GM12864 (cell line): ENCODE measurements at regions not wholly inside any gene's neighbourhood (a gene's known extent, or its start where the extent isn't known, plus 50 kb on each side); places are given as distances from the start of the nearest gene placed in this dataset.

ENCODE experiments used
- DNase-seq: peaks from one replicate; pipeline ENCODE4 v3.0.0-alpha.2; 2011; ENCODE audit warnings: low read depth
- H3K4me3 ChIP-seq: 2 replicates; pipeline ENCODE4 v1.5.1; 2011; ENCODE audit warnings: mild to moderate bottlenecking, low read depth, low read length, control low read depth
- CTCF ChIP-seq: IDR thresholded peaks from 2 replicates; pipeline ENCODE4 v1.5.1; 2011; ENCODE audit warnings: low read depth, mild to moderate bottlenecking, moderate library complexity, low read length, control low read depth, inconsistent platforms; ENCODE audit errors: missing control alignments

DNA sequence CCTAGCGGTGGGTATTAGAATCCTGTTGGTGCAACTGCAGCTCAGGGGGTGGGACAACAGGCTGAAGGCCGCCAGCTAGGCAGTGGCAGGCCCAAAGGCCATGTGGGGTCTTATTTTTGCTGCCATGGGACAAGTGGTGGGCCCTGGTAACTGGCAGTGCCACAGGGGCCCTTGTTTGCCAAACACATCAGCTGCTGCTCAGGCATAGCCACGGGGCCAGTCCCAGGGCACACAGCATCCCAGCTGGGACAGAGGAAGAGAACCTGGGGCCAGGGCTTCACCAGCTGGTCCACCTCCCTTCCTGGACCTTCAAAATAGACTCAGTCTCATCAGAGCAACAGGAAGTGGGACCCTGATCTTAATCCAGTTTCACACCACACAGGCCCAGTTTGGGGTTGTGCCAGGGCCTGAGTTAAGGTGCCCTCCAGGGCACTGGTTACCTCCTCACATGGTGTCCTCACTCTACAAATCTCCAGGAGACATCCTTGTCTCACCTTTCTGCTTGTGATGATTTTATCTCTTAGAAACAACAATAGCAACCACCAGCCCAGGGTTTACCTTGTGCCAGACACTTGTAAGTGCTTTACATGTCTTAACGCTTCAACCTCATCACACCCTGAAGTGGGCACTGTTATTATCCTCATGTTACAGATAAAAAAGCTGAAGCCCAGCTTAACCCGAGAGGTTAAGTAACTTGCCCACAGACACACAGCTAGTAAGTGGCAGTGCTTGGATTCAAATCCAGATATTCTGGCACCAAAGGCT is 98.5 kb downstream of the GYPC start:
- DNase-seq = no peak
- TF ChIP-seq CTCF = no peak
- H3K4me3 ChIP-seq = no peak overlapping the region

DNA sequence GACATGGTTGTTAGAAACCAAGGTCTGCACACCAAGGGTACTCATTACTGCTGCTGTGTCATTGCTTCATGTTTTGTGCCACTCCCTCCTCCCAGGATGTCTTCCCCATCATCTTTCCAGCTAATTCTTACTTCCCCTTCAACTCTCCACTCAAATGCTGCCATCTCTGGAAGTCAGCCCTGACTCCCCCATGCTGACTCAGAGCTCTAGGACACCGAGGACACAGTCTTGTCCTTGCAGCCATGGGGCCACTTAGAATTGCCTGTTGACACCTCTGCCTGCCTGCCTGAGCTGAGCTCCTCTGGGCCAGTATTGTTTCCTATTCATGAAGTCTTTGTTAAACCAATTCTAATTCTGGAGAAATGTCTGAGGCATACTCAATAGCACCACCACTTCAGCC is 100.2 kb downstream of the GYPC start:
- TF ChIP-seq CTCF = no peak
- no peak for DNase-seq
- no peak overlapping the region for H3K4me3 ChIP-seq

GRCh38 chr2:126761256-126761980 is 105.5 kb downstream of the GYPC start:
- no peak overlapping the region for H3K4me3 ChIP-seq
- TF ChIP-seq CTCF = no peak
- no peak for DNase-seq

DNA sequence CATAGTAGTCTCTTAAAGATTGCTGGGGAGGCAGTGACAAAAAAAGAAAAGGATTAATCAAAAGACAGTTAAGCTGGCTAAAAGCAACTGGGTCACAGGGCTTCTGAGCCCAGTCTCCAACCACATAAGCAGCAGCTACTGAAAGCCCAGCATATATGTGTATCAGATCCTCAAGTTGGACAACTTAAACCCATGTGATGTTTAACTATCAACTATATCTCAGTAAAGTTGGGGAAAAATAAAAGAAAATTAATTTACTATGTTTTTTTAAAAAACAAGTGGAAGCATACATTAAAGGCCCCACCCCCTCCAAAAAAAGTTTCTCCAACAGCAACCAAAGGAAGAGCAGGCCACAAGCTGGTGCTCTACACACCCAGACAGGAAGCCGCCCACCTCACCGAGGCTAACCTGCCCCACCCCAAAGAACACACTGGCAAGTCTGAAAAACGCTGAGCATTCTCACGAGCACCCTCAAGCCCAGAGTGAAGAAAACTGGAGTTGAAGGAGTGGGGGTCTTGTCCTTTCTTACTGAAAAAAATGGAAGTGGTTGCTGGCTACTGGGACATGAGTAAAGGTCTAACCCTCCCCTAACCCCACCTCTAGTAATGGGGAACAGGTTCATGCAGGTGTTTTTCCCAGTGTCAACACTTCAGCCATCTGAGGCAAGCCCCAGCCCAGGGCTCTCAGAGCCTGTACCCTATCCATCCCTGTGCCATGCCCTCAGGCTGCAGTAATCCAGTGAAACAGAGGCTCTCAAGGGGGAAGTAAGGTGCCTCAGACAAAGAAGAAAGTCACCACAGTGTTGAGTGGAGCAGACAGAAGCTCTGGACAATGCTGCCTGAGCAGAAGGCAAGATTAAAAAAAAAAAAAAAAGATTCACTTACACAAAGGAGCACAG is 106.3 kb downstream of the GYPC start:
- no peak for TF ChIP-seq CTCF
- H3K4me3 ChIP-seq = no peak overlapping the region
- no peak for DNase-seq

DNA sequence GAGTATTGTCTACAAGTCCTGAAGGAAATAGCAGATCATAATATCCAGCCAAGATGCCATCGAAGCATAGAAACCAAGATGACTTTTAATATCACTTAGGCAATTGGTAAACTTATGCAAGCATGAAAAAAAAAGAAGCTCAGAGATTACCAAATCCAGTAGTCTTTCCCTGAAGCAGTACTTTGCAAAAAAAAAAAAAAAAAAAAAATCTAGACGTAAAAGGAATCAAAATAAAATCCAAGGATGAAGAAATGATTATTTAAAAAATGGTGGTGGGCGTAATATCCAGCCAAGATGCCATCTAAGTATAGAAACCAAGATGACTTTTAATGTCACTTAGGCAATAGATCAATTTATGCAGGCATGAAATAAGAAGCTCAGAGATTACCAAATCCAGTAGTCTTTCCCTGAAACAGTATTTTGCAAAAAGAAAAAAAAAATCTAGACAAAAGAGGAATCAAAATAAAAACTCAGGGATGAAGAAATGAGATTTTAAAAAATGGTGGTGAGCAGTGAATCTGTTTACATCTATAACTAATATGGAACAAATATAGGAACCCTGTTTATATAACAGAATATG is 108.8 kb downstream of the GYPC start:
- DNase-seq = no peak
- TF ChIP-seq CTCF = no peak

DNA sequence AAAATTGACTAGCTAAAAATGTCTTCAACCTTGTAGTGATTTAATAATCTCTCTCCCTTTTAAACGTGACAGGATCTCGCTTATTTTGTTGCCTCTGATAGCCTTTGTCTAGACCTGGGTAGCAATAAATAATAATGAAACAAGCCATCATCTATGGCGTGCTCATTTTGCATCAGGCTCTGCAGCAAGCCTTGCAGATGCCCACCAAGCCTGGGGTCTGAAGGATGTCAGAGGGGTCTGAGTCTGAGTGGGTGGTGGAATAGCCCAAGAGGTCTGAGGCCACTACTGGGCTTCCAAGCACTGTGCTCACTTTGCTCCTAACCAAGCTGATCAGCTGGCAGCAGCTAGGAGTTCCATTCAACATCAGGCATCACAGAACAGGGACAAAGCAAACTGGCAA is 109.4 kb downstream of the GYPC start:
- no peak for DNase-seq
- H3K4me3 ChIP-seq = no peak overlapping the region
- TF ChIP-seq CTCF = no peak

More for the DNA sequence above, 108.8 kb downstream of the GYPC start:
- H3K4me3 ChIP-seq = no peak overlapping the region
